KBM-7 (cell line): ENCODE measurements at regions not wholly inside any gene's neighbourhood (a gene's known extent, or its start where the extent isn't known, plus 50 kb on each side); places are given as distances from the start of the nearest gene placed in this dataset.
"Not testable (repeated sequence)": the region's sequence is repeated elsewhere in the genome, so short reads cannot be mapped to it uniquely, and the experiment has no call there.

Experiments used
- DNase-seq: peaks from one replicate; pipeline ENCODE4 v3.0.0-alpha.2; 2015
- in situ Hi-C: fragments of 300-500 bp; cut with MboI; formaldehyde crosslinking; loops from 2 replicates; pipeline ENCODE4 v1.14.3; 2020; ENCODE audit warnings: low sequenced_read_pairs, low pct_unique_long_range_greater_than_20kb, mixed read lengths

DNA sequence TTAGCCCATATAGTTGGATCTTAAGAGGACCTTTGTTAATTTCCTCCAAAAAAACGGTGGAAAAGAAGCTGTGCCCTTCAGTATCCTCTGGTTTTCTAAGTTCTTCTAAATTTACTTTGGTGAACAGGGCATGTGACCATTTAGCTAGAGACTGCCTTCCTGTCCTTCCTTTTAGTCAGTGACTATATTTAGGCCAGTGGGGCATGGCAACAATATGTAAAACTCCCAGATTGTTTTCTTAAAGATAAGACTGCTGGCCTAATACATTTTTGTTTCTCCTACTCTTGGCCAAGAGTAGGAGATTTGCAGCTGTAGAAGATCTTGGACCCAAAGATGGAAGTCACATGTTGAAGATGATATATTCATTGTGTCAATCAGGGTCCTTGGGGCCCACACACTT lies 325.1 kb upstream of the DCN start:
- DNase-seq, result no peak
- in situ Hi-C loops, result no loop called here

DNA sequence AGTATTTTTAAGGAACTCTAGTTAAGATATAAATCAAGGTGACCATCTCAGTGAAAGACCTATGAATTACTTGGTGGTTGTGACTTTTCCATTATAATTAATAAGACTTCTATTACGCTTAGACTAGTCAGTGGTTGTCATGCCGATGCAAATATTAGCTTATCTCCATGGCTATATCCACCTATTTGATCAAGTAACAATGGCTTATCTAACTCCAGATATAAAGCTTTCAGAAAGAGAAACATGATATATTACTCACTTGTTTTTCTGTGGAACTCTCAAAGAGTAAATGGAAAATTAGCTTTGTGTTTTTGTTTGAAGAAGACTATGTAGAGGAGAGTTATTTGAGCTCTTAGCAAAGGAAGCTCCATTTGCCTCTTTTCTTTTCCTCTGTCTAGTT lies 323.8 kb upstream of the DCN start:
- in situ Hi-C loops, result no loop called here

DNA sequence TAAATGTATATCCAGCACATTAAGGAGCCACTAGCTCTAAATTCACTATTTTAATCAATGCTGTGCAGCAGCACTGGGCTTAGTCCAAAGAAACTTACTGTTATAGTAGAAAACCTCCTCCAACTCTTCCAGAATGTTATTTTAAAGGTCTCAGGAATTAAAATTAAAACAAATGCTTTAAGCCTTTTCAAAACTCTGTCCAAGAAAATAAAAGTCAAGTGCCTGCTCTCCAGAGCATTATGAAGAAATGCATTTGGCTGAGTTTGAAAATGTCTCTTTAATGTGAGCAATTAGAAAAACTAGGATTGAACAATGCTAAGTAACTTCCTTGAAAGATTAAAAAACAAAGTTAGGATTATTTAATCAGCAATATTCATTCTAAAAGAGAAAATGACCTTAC lies 322.4 kb upstream of the DCN start:
- DNase-seq, result no peak
- in situ Hi-C loops, result no loop called here

More for the DNA sequence above, 323.8 kb upstream of the DCN start:
- no peak for DNase-seq

DNA sequence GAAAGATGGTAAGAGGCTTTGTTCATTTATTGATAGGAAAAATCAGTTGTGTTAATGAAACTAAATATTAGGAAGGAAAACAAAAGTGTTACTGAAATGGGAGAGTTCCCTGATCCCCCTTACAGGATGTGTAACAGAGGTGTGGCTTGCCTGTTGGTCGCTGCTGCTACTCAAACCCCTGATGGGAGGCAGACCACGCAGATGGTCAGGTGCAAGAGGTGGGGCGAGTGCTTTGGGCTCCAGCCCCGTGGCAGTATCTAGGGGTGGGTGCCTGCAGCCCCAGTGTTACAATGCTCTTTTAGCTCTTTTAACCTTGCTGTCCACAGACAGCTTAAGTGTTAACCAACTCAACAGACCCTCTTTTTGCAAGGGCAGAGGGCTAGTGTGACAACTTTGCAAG lies 319.6 kb upstream of the DCN start:
- in situ Hi-C loops, result no loop called here
- DNase-seq, result no peak

DNA sequence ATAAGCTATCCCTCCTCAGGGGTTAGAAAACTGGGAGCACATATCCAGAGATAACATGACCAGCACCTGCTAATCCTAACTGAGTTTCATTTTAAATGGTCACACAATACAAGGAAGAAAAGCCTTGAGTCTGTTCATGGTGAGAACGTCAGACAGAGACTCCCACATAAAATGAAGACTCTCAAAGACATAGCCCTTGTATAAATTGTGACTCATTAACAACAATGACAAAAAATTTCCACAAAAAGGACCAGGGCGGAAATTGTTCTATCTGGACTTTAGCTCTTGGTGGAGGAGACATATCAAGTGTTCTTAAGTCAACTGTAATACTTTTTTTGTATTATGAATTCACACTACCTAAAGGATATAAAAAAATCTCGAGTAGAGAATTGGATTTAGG lies 313.7 kb upstream of the DCN start:
- no peak for DNase-seq
- in situ Hi-C loops, result no loop called here

DNA sequence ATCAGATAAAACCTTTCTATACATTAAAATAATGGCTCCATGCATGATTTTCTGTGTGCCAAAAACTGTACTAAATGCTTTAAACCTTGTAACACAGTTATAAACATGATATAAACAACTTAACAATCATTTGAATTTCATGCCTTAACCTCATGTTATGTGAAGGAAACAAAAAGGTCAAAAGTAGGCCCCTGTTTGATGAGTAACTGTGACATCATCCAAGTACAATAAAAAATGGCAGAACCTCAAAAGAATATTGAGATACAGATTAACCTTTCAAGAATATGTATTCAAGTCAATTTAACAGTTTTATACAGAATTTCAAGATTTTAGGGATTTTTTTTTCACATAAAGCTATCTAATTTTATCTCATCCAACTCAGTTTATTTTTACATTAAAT lies 310.7 kb upstream of the DCN start:
- in situ Hi-C loops, result no loop called here

DNA sequence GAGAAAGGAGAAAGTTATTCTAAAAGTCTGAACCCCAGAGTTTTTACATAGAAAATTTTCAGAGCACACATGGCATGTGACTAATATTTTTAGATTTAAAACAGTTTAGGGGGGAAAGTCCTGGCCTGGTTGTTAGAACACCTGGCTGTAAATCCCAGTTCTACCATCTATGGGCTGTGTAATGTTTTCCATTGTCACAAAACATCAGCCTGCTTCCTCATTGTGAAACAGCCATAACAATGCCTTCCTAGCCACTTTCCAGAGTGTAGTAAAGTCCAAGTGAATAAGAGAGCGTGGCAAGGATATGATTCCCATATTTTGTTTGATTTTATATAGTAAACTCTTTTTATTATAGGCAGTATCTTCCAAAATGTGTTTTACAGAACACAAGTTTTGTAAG lies 310.0 kb upstream of the DCN start:
- DNase-seq, result no peak
- in situ Hi-C loops, result no loop called here

More for the DNA sequence above, 310.7 kb upstream of the DCN start:
- no peak for DNase-seq

DNA sequence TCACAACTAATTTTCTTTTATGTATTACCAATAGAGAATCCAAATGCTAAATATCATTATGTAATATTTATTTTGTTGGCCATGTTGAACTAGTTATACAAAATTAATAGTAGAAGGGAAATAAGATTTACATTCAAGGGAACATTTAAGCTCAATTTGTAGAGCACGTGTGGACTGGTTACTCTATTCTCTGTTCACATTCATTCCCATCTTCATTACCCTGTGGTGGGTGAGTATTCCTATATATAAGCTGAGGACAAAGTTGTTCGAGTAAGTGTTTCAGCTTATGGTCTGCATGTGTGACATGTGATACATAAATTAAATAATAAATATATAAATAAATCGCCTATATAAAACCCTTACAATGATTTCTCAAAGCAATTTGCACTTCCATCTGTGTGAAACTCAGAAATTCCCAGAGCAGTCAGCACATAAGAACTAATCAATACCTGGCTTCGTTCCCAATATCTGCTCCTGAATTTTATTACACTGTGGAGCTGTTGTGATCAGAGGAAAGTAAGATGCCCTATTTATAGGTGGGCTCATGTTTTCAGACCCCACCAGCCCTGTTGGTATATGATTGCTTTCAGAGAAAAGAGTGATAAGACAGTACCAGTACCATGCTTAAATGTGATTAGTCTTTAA lies 308.2 kb upstream of the DCN start:
- in situ Hi-C loops, result no loop called here
- no peak for DNase-seq

DNA sequence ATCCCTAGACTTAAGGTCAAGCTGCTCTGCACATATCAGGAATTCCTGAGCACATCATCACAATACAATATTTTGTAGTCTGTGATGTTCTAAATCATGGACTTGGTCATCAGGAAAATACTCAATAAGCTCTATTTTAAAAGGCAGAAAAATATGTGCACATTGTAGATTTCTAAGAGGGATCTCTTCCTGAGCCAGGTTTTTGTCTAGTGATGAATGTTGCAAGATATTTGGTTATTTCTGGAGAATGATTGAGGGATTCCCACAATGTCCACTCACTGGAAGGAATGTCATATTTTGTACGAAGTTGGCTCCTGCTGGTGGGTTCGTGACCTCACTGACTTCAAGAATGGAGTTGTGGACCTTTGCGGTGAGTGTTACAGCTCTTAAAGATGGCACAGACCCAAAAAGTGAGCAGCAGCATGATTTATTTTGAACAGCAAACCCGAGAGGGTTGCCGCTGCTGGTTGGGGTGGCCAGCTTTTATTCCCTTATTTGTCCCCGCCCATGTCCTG lies 300.9 kb upstream of the DCN start:
- in situ Hi-C loops, result no loop called here
- DNase-seq, result no peak

DNA sequence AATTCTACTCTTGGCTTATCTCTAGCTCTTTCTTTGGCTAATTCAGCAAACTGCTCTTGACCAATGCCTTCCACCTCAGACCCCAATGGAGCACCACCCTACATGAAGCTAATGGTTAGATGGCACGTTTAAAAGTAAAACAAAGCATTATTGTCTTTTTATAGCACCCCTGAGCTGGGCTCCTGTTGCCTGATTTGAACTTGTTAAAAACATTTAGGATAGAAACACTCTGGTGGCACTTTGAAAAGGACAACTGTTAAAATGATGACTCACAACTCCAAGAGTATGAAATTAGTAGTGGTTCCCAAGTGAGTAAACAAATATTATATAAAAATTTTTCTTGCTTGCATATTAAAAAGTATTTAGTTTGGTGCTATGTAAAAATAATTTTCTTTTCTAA lies 299.6 kb upstream of the DCN start:
- no peak for DNase-seq
- in situ Hi-C loops, result no loop called here

DNA sequence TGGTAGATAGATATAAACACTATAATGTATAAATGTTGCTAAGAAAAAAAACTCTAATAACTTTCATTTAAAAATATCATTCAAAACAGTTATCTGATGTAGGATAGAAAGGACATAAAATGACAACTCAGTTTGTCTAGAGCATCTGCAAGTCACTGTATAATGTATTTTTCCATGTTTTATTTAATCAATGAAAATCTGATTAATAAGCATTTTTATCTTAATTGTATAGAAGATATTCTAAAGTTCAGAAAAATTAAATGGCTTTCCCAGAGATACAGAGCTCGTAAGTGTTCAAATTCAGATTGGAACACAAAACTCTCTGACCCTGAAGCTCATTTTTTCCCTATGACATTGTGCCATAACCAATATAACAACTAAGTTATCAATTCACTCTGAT lies 295.9 kb upstream of the DCN start:
- no peak for DNase-seq
- in situ Hi-C loops, result no loop called here

DNA sequence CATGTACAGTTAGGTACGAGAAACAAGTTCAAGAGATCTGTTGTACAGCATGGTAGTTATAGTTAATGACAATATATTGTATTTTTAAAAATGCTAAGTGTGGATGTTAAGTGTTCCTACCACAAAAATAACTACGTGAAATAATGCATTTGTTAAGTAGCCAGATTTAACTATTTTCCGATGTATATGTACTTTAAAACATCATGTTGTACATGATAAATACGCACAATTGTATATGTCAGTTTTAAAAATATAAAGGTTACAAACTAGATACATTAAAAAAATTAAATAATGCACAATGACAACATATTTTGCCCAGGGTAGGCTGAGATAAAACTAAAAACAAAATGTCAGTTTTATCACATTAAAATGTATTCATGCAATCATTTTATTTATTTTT lies 285.1 kb upstream of the DCN start:
- in situ Hi-C loops, result no loop called here
- no peak for DNase-seq

DNA sequence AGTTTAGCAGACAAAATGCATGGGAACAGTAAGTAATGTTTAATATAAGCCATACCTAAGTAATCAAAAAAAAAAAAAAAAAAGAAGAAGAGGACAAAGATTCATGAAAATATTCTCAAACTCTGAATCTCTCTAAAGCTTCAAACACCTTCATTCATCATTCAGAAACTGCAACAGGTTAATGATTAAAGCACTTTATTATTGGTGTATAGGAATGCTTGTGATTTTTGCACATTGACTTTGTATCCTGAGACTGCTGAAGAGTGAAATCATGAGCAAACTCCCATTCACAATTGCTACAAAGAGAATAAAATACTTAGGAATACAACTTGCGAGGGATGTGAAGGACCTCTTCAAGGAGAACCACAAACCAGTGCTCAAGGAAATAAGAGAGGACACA lies 278.4 kb upstream of the DCN start:
- no peak for DNase-seq
- in situ Hi-C loops, result no loop called here

DNA sequence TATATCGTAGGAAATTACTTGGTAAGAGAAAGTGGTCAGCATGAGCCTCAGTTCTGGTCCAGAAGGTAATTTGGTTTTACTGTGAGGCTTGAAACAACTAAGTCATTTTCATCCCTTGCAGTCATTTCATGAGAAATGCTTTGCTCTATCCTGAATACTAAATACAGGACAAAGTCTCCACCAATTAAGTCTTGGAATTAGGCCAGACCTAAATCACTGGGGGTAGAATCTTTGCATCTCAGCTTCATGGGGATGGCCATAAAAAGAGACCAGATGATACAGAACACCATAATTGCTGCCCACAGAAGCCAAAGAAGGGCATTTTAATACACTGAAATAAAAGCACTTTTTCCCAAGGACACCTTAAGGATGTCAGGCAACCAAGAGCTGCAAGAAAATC lies 277.9 kb upstream of the DCN start:
- DNase-seq, result no peak
- in situ Hi-C loops, result no loop called here

DNA sequence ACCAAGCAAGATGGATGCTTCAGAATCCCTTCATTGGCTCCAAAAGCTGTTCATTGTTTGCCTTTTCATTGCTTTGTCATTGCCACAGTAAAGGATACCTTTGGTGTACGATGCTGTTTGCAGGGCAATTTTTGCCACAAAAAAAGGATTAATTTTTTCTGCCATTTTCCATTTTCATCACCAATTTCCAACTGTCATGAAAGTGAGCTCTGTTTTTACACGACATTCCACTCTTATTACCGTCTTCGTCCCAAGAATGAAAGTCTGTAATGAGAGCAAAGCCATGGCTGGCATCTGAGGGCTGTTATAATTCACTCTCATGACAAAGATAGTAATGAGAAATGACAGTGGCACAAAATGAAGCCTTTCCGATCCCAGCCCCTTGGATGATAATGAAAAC lies 272.7 kb upstream of the DCN start:
- in situ Hi-C loops, result no loop called here
- no peak for DNase-seq

DNA sequence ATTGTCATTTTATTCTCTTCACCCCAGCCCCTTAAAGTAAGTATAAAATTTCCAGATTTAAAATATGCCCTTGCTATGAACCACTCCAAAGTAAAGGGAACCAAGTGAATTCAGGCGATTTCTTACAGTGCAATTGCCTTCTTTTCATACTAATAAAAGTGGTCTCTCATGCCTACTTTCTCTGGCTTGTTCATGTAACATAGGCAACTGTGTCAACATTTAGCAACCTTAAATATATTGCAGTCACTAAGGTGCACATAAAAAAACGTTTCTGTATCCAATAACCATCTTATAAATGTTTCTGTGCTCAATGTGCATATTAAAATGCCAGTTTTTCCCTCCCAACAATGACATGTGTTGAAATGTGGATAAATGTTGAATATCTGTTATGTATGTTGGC lies 271.6 kb upstream of the DCN start:
- in situ Hi-C loops, result no loop called here
- no peak for DNase-seq

DNA sequence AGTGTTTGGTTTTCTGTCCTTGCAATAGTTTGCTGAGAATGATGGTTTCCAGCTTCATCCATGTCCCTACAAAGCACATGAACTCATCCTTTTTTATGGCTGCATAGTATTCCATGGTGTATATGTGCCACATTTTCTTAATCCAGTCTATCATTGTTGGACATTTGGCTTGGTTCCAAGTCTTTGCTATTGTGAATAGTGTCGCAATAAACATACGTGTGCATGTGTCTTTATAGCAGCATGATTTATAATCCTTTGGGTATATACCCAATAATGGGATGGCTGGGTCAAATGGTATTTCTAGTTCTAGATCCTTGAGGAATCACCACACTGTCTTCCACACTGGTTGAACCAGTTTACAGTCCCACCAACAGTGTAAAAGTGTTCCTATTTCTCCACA lies 269.8 kb upstream of the DCN start:
- DNase-seq, in situ Hi-C loops: not testable (repeated sequence)

DNA sequence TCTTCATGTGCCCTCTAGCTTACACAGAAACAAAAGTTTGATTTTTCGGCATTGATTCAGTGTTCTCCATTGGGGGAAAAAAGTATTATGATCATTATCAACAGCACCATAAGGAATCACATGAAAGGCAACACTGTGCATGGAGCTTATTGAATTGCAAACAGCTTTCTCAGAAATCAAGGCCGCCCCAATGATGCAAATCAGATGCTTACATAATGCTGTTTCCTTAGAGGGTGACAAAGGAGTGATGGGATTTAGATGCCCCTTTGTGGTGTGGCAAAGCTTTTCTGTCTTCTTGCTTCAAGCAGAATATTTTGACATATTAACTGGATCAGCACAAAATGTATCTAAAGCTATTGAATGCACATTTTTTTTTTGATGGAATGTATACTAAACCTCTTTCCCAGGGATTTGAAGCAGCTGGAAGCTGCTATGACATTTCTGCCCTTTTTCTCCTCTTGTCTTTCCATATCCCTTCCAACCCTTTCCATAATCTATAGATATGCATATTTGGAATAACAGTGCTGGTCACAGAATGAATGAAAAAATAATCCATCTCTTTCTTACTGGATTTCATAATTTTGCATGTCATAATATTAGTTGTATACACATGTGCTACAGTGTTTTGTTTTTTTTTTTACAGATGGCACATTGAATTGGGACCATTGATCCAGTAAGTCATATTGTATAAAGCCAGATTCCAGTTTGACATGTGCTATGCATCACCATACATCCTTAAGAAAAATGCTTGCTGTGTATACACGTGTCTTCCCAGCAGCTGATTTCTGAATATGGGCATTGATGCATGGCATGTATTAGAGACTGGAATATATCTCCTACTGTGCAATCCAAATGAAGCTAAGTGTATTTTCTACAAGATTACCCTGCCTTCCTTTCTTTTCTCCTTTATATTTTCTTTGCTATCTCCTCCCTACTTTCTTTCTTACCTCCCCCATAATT lies 259.7 kb upstream of the DCN start:
- DNase-seq, result no peak
- in situ Hi-C loops, result no loop called here

DNA sequence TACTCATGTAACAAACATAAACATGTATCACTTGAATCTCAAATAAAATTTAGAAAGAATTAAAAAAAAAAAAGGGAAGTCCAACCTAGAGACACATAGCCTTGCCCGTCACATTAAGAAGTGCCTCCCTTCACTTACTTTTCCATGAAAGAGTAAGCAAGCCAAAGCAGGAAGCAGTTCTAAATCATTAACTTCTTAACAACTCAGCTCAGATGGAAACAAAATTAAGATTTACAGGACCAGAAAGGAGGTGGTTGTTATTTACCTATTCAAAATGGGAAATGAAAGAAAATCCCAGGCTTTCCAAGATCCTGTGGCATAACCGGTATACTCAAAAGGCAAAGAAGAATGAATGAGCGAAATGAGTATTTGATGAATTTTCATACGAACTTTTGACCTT lies 258.6 kb upstream of the DCN start:
- DNase-seq, result no peak
- in situ Hi-C loops, result no loop called here

DNA sequence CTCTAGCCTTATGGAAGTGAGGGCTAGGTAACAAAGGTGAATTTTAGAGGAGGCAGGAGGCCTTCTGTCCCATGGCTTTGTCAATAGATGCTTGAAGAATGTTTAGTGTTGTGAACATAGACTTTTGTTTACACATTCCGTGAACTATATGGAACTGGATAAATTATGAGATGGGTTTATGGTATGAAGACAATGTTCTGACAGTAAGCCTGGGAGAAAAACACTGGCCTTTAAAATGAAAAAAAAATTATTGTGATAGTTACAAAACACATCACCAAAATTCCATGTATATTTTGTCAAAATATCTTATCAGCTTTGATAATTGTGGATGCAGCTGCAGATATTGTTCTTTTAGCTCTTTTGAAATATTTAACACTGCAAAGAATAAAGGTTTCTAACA lies 251.5 kb upstream of the DCN start:
- no peak for DNase-seq
- in situ Hi-C loops, result no loop called here

DNA sequence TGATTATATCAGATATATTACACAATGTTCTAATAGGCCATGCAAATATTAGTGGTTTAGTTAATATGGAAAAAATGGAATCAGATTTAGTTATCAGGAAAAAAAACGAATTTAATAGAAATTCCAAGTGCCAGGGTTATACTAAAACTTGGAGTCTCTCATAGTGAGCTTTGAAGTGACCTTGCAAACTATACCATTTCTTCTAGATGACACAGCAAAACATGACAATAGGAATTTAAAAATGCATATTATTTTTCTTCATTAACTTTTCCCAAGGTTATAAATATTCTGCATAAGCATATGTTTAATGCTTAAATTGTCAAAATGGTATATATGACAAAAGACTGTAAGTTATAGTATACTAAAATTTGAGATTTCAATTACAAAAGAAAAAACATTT lies 250.1 kb upstream of the DCN start:
- in situ Hi-C loops, result no loop called here
- no peak for DNase-seq
